ENCODE measurements at regions not wholly inside any gene's neighbourhood (a gene's known extent, or its start where the extent isn't known, plus 50 kb on each side); places are given as distances from the start of the nearest gene placed in this dataset.

DNA sequence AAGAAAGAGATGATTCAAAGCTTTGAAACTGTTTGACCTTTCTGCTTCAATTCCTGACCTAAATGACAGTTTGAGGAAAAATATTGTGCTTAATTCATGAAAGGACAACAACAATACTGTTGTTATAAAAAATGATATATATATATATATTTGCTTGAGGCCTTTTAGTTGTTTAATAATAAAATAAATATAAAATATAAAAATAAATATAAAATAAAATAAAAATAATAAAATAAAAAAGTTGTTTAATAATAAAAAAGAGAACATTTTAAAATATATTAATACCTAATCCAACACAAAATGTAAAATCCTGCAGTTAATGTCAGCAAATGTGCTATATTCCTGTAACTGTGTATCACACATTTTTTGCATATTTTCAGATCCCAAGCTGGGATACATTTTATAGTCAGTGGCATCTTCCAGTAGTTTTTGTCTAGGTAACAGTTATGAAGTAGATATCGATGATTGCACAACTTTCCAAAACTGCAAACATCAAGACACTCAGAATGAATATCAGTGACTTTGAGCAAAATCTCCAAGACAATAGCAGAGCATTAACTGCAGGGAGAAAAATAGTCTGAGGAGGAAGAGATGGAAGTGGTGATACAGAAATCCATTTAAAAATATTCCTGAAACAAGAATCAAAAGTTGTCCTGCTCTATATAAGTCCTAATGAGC lies 375.5 kb upstream of the KLHL1 start:
- WGBS (ENCODE audit: insufficient coverage), result no CpG with 5 or more reads among the region's 1 CpG
- ChIA-PET CTCF (no interaction called here), POLR2A (no interaction called here)
- Histone ChIP-seq H3K27ac (ENCODE audit: insufficient read depth in 1 of 2, low read depth in 1 of 2, low read length in 2 of 2, poor library complexity in 1 of 2, severe bottlenecking in 2 of 2) (no peak overlapping the region), H3K4me3 (ENCODE audit: control insufficient read depth in 1 of 7, extremely low read depth in 1 of 7, insufficient read depth in 4 of 7, low read depth in 2 of 7, low read length in 6 of 7) (no peak overlapping the region), H3K4me1 (ENCODE audit: control extremely low read depth in 1 of 4, control insufficient read depth in 4 of 4, insufficient read depth in 4 of 4, low read length in 3 of 4) (no peaks in the 10 kb centered on the region), H3K9me3 (ENCODE audit: control extremely low read depth in 1 of 5, control insufficient read depth in 4 of 5, insufficient read depth in 2 of 5, low read depth in 1 of 5, low read length in 4 of 5) (no peaks in the 10 kb centered on the region), H3K36me3 (ENCODE audit: control insufficient read depth in 4 of 4, insufficient read depth in 4 of 4, low read length in 3 of 4) (no peaks in the 10 kb centered on the region), H3K27me3 (replicated peaks in 2 of 5; ENCODE audit: control insufficient read depth in 4 of 5, insufficient read depth in 5 of 5, low read length in 4 of 5) (no peaks in the 10 kb centered on the region)
- DNase-seq, result no peak

DNA sequence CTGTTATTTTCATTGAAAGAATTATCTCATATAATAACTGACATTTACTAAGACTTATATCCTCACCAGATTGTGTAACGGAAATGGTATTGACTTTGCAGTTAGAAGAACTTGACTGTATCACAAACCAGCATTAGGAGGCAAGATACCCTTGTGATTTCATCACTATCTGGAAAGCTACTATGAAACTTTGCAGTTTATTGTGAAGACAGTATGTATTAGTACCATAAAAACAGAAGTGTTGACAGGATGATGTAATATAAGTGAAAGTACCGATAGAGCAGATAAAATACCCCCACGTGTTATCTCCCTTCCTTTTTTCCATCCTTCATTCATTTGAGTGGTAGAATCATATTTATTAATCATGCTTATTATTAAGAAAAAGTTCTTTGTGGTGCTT lies 365.7 kb upstream of the KLHL1 start:
- no CpG with 5 or more reads among the region's 3 CpGs for WGBS (ENCODE audit: insufficient coverage)
- no peak overlapping the region for H3K27ac ChIP-seq (ENCODE audit: insufficient read depth in 1 of 2, low read depth in 1 of 2, low read length in 2 of 2, poor library complexity in 1 of 2, severe bottlenecking in 2 of 2)
- H3K27me3 ChIP-seq (replicated peaks in 2 of 5; ENCODE audit: control insufficient read depth in 4 of 5, insufficient read depth in 5 of 5, low read length in 4 of 5), result no peaks in the 10 kb centered on the region
- no peaks in the 10 kb centered on the region for H3K9me3 ChIP-seq (ENCODE audit: control extremely low read depth in 1 of 5, control insufficient read depth in 4 of 5, insufficient read depth in 2 of 5, low read depth in 1 of 5, low read length in 4 of 5)
- H3K36me3 ChIP-seq (ENCODE audit: control insufficient read depth in 4 of 4, insufficient read depth in 4 of 4, low read length in 3 of 4), result no peaks in the 10 kb centered on the region
- no peak overlapping the region for H3K4me3 ChIP-seq (ENCODE audit: control insufficient read depth in 1 of 7, extremely low read depth in 1 of 7, insufficient read depth in 4 of 7, low read depth in 2 of 7, low read length in 6 of 7)
- no peaks in the 10 kb centered on the region for H3K4me1 ChIP-seq (ENCODE audit: control extremely low read depth in 1 of 4, control insufficient read depth in 4 of 4, insufficient read depth in 4 of 4, low read length in 3 of 4)
- ChIA-PET POLR2A (no interaction called here), CTCF (no interaction called here)
- peak in 2 of 3 donors; percentile 0 to 1 for DNase-seq

GRCh38 chr13:70469077-70469476 lies 360.8 kb upstream of the KLHL1 start:
- ChIA-PET POLR2A (no interaction called here), CTCF (no interaction called here)
- no peaks in the 10 kb centered on the region for H3K36me3 ChIP-seq (ENCODE audit: control insufficient read depth in 4 of 4, insufficient read depth in 4 of 4, low read length in 3 of 4)
- no peaks in the 10 kb centered on the region for H3K27me3 ChIP-seq (replicated peaks in 2 of 5; ENCODE audit: control insufficient read depth in 4 of 5, insufficient read depth in 5 of 5, low read length in 4 of 5)
- H3K4me1 ChIP-seq (ENCODE audit: control extremely low read depth in 1 of 4, control insufficient read depth in 4 of 4, insufficient read depth in 4 of 4, low read length in 3 of 4), result no peaks in the 10 kb centered on the region
- H3K27ac ChIP-seq (ENCODE audit: insufficient read depth in 1 of 2, low read depth in 1 of 2, low read length in 2 of 2, poor library complexity in 1 of 2, severe bottlenecking in 2 of 2), result no peak overlapping the region
- H3K4me3 ChIP-seq (ENCODE audit: control insufficient read depth in 1 of 7, extremely low read depth in 1 of 7, insufficient read depth in 4 of 7, low read depth in 2 of 7, low read length in 6 of 7), result no peak overlapping the region
- WGBS (ENCODE audit: insufficient coverage), result no CpG with 5 or more reads among the region's 3 CpGs
- no peak for DNase-seq
- H3K9me3 ChIP-seq (ENCODE audit: control extremely low read depth in 1 of 5, control insufficient read depth in 4 of 5, insufficient read depth in 2 of 5, low read depth in 1 of 5, low read length in 4 of 5), result no peaks in the 10 kb centered on the region

- 100% methylated on average over 1 of the region's 1 CpG for WGBS (ENCODE audit: insufficient coverage)
- POLR2A ChIA-PET, result no interaction called here
Measured at GRCh38 chr13:70457474-70457873, 349.2 kb upstream of the KLHL1 start.

GRCh38 chr13:70448820-70449219 lies 340.6 kb upstream of the KLHL1 start:
- H3K4me1 ChIP-seq (ENCODE audit: control extremely low read depth in 1 of 4, control insufficient read depth in 4 of 4, insufficient read depth in 4 of 4, low read length in 3 of 4), result no peaks in the 10 kb centered on the region
- H3K27ac ChIP-seq (ENCODE audit: insufficient read depth in 1 of 2, low read depth in 1 of 2, low read length in 2 of 2, poor library complexity in 1 of 2, severe bottlenecking in 2 of 2), result no peak overlapping the region
- POLR2A ChIA-PET, result no interaction called here
- CTCF ChIA-PET, result interaction anchor here (1.4 kb wide), 1 partner anchor 35 kb away, joined by 3 read pairs; no protein-coding TSS in a partner anchor
- no peaks in the 10 kb centered on the region for H3K9me3 ChIP-seq (ENCODE audit: control extremely low read depth in 1 of 5, control insufficient read depth in 4 of 5, insufficient read depth in 2 of 5, low read depth in 1 of 5, low read length in 4 of 5)
- no peak overlapping the region for H3K4me3 ChIP-seq (ENCODE audit: control insufficient read depth in 1 of 7, extremely low read depth in 1 of 7, insufficient read depth in 4 of 7, low read depth in 2 of 7, low read length in 6 of 7)
- 100% methylated on average over 1 of the region's 2 CpGs for WGBS (ENCODE audit: insufficient coverage)
- no peak for DNase-seq
- no peaks in the 10 kb centered on the region for H3K27me3 ChIP-seq (replicated peaks in 2 of 5; ENCODE audit: control insufficient read depth in 4 of 5, insufficient read depth in 5 of 5, low read length in 4 of 5)
- H3K36me3 ChIP-seq (ENCODE audit: control insufficient read depth in 4 of 4, insufficient read depth in 4 of 4, low read length in 3 of 4), result no peaks in the 10 kb centered on the region

More at GRCh38 chr13:70457474-70457873, 349.2 kb upstream of the KLHL1 start:
- Histone ChIP-seq H3K27me3 (replicated peaks in 2 of 5; ENCODE audit: control insufficient read depth in 4 of 5, insufficient read depth in 5 of 5, low read length in 4 of 5) (no peaks in the 10 kb centered on the region), H3K36me3 (ENCODE audit: control insufficient read depth in 4 of 4, insufficient read depth in 4 of 4, low read length in 3 of 4) (no peaks in the 10 kb centered on the region), H3K4me3 (ENCODE audit: control insufficient read depth in 1 of 7, extremely low read depth in 1 of 7, insufficient read depth in 4 of 7, low read depth in 2 of 7, low read length in 6 of 7) (no peak overlapping the region), H3K27ac (ENCODE audit: insufficient read depth in 1 of 2, low read depth in 1 of 2, low read length in 2 of 2, poor library complexity in 1 of 2, severe bottlenecking in 2 of 2) (no peak overlapping the region), H3K9me3 (ENCODE audit: control extremely low read depth in 1 of 5, control insufficient read depth in 4 of 5, insufficient read depth in 2 of 5, low read depth in 1 of 5, low read length in 4 of 5) (no peaks in the 10 kb centered on the region), H3K4me1 (ENCODE audit: control extremely low read depth in 1 of 4, control insufficient read depth in 4 of 4, insufficient read depth in 4 of 4, low read length in 3 of 4) (no peaks in the 10 kb centered on the region)
- CTCF ChIA-PET, result no interaction called here
- no peak for DNase-seq

DNA sequence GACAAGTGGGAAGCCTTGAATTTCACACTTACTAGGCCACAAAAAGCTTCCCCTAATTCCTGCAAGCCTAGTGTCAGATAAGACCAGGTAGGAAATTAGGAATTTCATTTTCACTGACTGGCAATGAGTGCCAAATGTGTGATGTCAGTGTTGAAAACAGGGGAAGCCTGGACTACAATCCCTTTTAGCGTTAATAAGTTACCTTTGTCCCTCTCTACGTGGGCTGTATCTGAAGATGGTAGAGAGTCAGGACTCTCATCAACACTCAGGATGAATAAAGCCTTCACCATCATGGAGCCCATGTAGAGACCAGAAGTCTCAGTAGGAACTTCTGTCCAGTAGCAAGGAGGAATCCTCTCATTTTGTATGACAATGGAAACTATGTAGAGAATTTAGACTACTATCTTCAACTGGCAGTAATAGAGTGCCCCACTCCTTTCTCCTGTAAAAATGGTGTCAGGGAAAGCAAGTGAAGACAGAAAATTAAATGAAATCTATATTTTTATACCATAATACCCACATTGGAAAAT lies 324.1 kb upstream of the KLHL1 start:
- H3K27ac ChIP-seq (ENCODE audit: insufficient read depth in 1 of 2, low read depth in 1 of 2, low read length in 2 of 2, poor library complexity in 1 of 2, severe bottlenecking in 2 of 2), result no peak overlapping the region
- ChIA-PET CTCF (no interaction called here), POLR2A (no interaction called here)
- WGBS (ENCODE audit: insufficient coverage), result 83% methylated on average over 1 of the region's 2 CpGs
- no peak overlapping the region for H3K4me3 ChIP-seq (ENCODE audit: control insufficient read depth in 1 of 7, extremely low read depth in 1 of 7, insufficient read depth in 4 of 7, low read depth in 2 of 7, low read length in 6 of 7)
- no peaks in the 10 kb centered on the region for H3K9me3 ChIP-seq (ENCODE audit: control extremely low read depth in 1 of 5, control insufficient read depth in 4 of 5, insufficient read depth in 2 of 5, low read depth in 1 of 5, low read length in 4 of 5)
- H3K27me3 ChIP-seq (replicated peaks in 2 of 5; ENCODE audit: control insufficient read depth in 4 of 5, insufficient read depth in 5 of 5, low read length in 4 of 5), result no peaks in the 10 kb centered on the region
- DNase-seq, result no peak
- H3K4me1 ChIP-seq (ENCODE audit: control extremely low read depth in 1 of 4, control insufficient read depth in 4 of 4, insufficient read depth in 4 of 4, low read length in 3 of 4), result no peaks in the 10 kb centered on the region
- no peaks in the 10 kb centered on the region for H3K36me3 ChIP-seq (ENCODE audit: control insufficient read depth in 4 of 4, insufficient read depth in 4 of 4, low read length in 3 of 4)

DNA sequence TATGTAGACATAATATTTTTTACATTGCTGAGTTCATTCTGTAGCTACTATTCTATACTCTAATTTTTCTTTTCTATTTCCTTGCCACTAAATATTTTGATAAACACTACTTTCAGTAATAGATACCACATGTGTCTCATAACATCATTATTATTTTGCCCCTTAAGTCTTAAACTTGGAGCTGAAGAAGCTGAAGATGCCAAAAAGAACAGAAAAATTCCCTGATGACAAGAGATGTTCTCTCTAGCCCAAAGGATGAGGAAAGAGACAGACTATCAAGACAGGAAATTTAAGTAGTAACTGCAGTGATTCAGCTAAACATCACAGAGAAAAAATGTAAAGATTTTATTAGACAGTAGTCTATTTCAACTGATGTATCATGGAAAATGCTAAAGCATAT lies 322.0 kb upstream of the KLHL1 start:
- ChIA-PET CTCF (no interaction called here), POLR2A (no interaction called here)
- H3K4me1 ChIP-seq (ENCODE audit: control extremely low read depth in 1 of 4, control insufficient read depth in 4 of 4, insufficient read depth in 4 of 4, low read length in 3 of 4), result peaks cover 0 to 7% (median 2%) of the 10 kb centered on the region in 4 experiments
- H3K27me3 ChIP-seq (replicated peaks in 2 of 5; ENCODE audit: control insufficient read depth in 4 of 5, insufficient read depth in 5 of 5, low read length in 4 of 5), result no peaks in the 10 kb centered on the region
- H3K36me3 ChIP-seq (ENCODE audit: control insufficient read depth in 4 of 4, insufficient read depth in 4 of 4, low read length in 3 of 4), result no peaks in the 10 kb centered on the region
- H3K4me3 ChIP-seq (ENCODE audit: control insufficient read depth in 1 of 7, extremely low read depth in 1 of 7, insufficient read depth in 4 of 7, low read depth in 2 of 7, low read length in 6 of 7), result no peak overlapping the region
- no peak for DNase-seq
- H3K9me3 ChIP-seq (ENCODE audit: control extremely low read depth in 1 of 5, control insufficient read depth in 4 of 5, insufficient read depth in 2 of 5, low read depth in 1 of 5, low read length in 4 of 5), result no peaks in the 10 kb centered on the region
- H3K27ac ChIP-seq (ENCODE audit: insufficient read depth in 1 of 2, low read depth in 1 of 2, low read length in 2 of 2, poor library complexity in 1 of 2, severe bottlenecking in 2 of 2), result no peak overlapping the region
